ENCODE measurements at regions not wholly inside any gene's neighbourhood (a gene's known extent, or its start where the extent isn't known, plus 50 kb on each side); places are given as distances from the start of the nearest gene placed in this dataset.

DNA sequence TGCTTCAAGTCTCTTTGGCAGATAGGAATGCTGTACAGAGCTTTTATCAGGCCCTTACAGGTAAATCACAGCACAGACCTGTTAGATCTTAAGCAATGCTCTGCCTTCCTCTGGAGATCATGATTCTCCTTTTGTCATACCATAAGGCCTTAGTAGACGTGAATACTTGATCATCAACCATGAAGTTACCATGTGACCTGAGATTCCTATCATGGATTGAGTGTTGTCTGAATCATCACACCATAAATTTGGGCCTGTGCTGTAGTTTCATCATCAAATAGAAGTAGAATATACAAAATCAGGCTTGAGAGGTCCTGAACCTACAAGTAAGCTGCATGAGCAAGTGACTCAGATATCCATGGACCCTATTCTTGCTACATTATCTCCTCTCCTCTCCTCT lies 466.8 kb upstream of the INTU start:
- TF ChIP-seq POLR2A (IDR thresholded peaks at IDR 0.05): no peak
- TF ChIP-seq, protein P1, sequence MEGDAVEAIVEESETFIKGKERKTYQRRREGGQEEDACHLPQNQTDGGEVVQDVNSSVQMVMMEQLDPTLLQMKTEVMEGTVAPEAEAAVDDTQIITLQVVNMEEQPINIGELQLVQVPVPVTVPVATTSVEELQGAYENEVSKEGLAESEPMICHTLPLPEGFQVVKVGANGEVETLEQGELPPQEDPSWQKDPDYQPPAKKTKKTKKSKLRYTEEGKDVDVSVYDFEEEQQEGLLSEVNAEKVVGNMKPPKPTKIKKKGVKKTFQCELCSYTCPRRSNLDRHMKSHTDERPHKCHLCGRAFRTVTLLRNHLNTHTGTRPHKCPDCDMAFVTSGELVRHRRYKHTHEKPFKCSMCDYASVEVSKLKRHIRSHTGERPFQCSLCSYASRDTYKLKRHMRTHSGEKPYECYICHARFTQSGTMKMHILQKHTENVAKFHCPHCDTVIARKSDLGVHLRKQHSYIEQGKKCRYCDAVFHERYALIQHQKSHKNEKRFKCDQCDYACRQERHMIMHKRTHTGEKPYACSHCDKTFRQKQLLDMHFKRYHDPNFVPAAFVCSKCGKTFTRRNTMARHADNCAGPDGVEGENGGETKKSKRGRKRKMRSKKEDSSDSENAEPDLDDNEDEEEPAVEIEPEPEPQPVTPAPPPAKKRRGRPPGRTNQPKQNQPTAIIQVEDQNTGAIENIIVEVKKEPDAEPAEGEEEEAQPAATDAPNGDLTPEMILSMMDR (IDR thresholded peaks at IDR 0.05): no peak

Measured in lower leg skin (tissue), 3 donors.